HUES6 (cell line): ENCODE measurements at regions not wholly inside any gene's neighbourhood (a gene's known extent, or its start where the extent isn't known, plus 50 kb on each side); places are given as distances from the start of the nearest gene placed in this dataset.
"Not testable (repeated sequence)": the region's sequence is repeated elsewhere in the genome, so short reads cannot be mapped to it uniquely, and the experiment has no call there.

Source experiments
- H3K27ac ChIP-seq: 2 replicates; pipeline ENCODE4 v1.7.0; 2013; ENCODE audit warnings: low read depth, mild to moderate bottlenecking, low read length, inconsistent platforms
- H3K27me3 ChIP-seq: 2 replicates; pipeline ENCODE4 v1.6.1; 2013; ENCODE audit warnings: low read length; ENCODE audit not compliant: control insufficient read depth, insufficient read depth
- H3K36me3 ChIP-seq: 2 replicates; pipeline ENCODE4 v1.6.1; 2013; ENCODE audit warnings: low read length; ENCODE audit not compliant: control insufficient read depth, insufficient read depth
- H3K4me1 ChIP-seq: 2 replicates; pipeline ENCODE4 v1.6.1; 2013; ENCODE audit warnings: low read length; ENCODE audit not compliant: control insufficient read depth, insufficient read depth
- H3K4me3 ChIP-seq: 2 replicates; pipeline ENCODE4 v1.5.1; 2013; ENCODE audit warnings: low read depth, low read length
- H3K9ac ChIP-seq: one replicate; pipeline ENCODE4 v1.6.1; 2013; ENCODE audit warnings: mild to moderate bottlenecking, low read length
- H3K9me3 ChIP-seq: 2 replicates; pipeline ENCODE4 v1.6.1; 2013; ENCODE audit warnings: low read depth, low read length; ENCODE audit not compliant: control insufficient read depth, insufficient read depth

GRCh38 chr6:887583-888235 lies 194.8 kb upstream of the EXOC2 start:
- Histone ChIP-seq H3K4me1 (no peaks in the 10 kb centered on the region), H3K9ac (no peak overlapping the region), H3K36me3 (no peaks in the 10 kb centered on the region), H3K9me3 (no peaks in the 10 kb centered on the region), H3K27me3 (no peaks in the 10 kb centered on the region), H3K27ac (no peak overlapping the region), H3K4me3 (no peak overlapping the region)

- not testable (repeated sequence) for H3K36me3 ChIP-seq, H3K9me3 ChIP-seq, H3K9ac ChIP-seq, H3K27ac ChIP-seq, H3K4me3 ChIP-seq, H3K27me3 ChIP-seq, H3K4me1 ChIP-seq
These were observed 193.2 kb upstream of the EXOC2 start for GRCh38 chr6:886116-886515.

GRCh38 chr6:885051-885590 lies 192.2 kb upstream of the EXOC2 start:
- Histone ChIP-seq H3K9me3 (no peaks in the 10 kb centered on the region), H3K4me1 (no peaks in the 10 kb centered on the region), H3K36me3 (no peaks in the 10 kb centered on the region), H3K27ac (no peak overlapping the region), H3K4me3 (no peak overlapping the region), H3K27me3 (no peaks in the 10 kb centered on the region), H3K9ac (no peak overlapping the region)

GRCh38 chr6:884570-884969 lies 191.6 kb upstream of the EXOC2 start:
- H3K27me3 ChIP-seq, result no peaks in the 10 kb centered on the region
- no peaks in the 10 kb centered on the region for H3K36me3 ChIP-seq
- no peak overlapping the region for H3K27ac ChIP-seq

GRCh38 chr6:882084-882598 lies 189.2 kb upstream of the EXOC2 start:
- H3K9ac ChIP-seq, result no peak overlapping the region
- no peaks in the 10 kb centered on the region for H3K36me3 ChIP-seq
- H3K9me3 ChIP-seq, result no peaks in the 10 kb centered on the region
- no peak overlapping the region for H3K4me3 ChIP-seq
- no peaks in the 10 kb centered on the region for H3K27me3 ChIP-seq
- no peaks in the 10 kb centered on the region for H3K4me1 ChIP-seq
- no peak overlapping the region for H3K27ac ChIP-seq

More at GRCh38 chr6:884570-884969, 191.6 kb upstream of the EXOC2 start:
- no peaks in the 10 kb centered on the region for H3K4me1 ChIP-seq
- no peak overlapping the region for H3K4me3 ChIP-seq
- no peaks in the 10 kb centered on the region for H3K9me3 ChIP-seq
- no peak overlapping the region for H3K9ac ChIP-seq

- H3K27ac ChIP-seq, result no peak overlapping the region
- no peaks in the 10 kb centered on the region for H3K9me3 ChIP-seq
- H3K9ac ChIP-seq, result no peak overlapping the region
- no peaks in the 10 kb centered on the region for H3K4me1 ChIP-seq
- H3K36me3 ChIP-seq, result no peaks in the 10 kb centered on the region
- no peak overlapping the region for H3K4me3 ChIP-seq
- no peaks in the 10 kb centered on the region for H3K27me3 ChIP-seq
These were observed 185.2 kb upstream of the EXOC2 start for GRCh38 chr6:878179-878578.

GRCh38 chr6:875012-875411 lies 182.1 kb upstream of the EXOC2 start:
- H3K27ac ChIP-seq, result no peak overlapping the region
- H3K27me3 ChIP-seq, result no peaks in the 10 kb centered on the region
- H3K9me3 ChIP-seq, result no peaks in the 10 kb centered on the region
- no peak overlapping the region for H3K9ac ChIP-seq
- no peaks in the 10 kb centered on the region for H3K36me3 ChIP-seq
- H3K4me3 ChIP-seq, result no peak overlapping the region
- no peaks in the 10 kb centered on the region for H3K4me1 ChIP-seq

- Histone ChIP-seq H3K36me3 (no peaks in the 10 kb centered on the region), H3K4me1 (no peaks in the 10 kb centered on the region)
These were observed 179.7 kb upstream of the EXOC2 start for GRCh38 chr6:872570-873125.

GRCh38 chr6:871503-871902 lies 178.6 kb upstream of the EXOC2 start:
- Histone ChIP-seq H3K27me3 (no peaks in the 10 kb centered on the region), H3K9me3 (no peaks in the 10 kb centered on the region), H3K9ac (no peak overlapping the region), H3K4me1 (no peaks in the 10 kb centered on the region), H3K36me3 (no peaks in the 10 kb centered on the region), H3K27ac (no peak overlapping the region), H3K4me3 (no peak overlapping the region)

More at GRCh38 chr6:872570-873125, 179.7 kb upstream of the EXOC2 start:
- H3K27me3 ChIP-seq, result no peaks in the 10 kb centered on the region
- no peak overlapping the region for H3K27ac ChIP-seq
- no peak overlapping the region for H3K9ac ChIP-seq
- no peak overlapping the region for H3K4me3 ChIP-seq
- H3K9me3 ChIP-seq, result no peaks in the 10 kb centered on the region

DNA sequence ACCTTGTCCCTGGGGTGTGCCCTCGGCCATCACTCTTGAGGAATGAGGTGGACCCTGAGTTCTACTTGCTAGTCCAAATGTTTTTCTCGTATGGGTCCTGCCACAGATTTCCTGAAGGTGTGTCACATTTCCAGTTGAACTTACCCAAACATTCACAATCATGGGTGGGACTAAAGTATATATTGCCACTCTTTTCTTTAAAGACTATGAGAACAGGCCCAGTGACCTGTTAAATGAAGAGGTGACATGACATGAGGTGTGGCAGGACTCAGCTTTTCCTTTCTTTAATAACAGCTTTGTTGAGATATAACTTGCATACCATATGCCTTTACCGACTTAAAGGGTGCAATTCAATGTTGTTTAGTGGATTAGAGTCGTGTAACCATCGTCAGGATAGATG lies 177.2 kb upstream of the EXOC2 start:
- Histone ChIP-seq H3K9ac (no peak overlapping the region), H3K27me3 (no peaks in the 10 kb centered on the region), H3K9me3 (no peaks in the 10 kb centered on the region), H3K4me1 (no peaks in the 10 kb centered on the region), H3K36me3 (no peaks in the 10 kb centered on the region), H3K4me3 (no peak overlapping the region), H3K27ac (no peak overlapping the region)

GRCh38 chr6:868201-868600 lies 175.3 kb upstream of the EXOC2 start:
- H3K4me1 ChIP-seq, result no peaks in the 10 kb centered on the region
- no peaks in the 10 kb centered on the region for H3K36me3 ChIP-seq
- no peak overlapping the region for H3K27ac ChIP-seq
- H3K4me3 ChIP-seq, result no peak overlapping the region
- no peaks in the 10 kb centered on the region for H3K27me3 ChIP-seq
- H3K9ac ChIP-seq, result no peak overlapping the region
- H3K9me3 ChIP-seq, result no peaks in the 10 kb centered on the region
